Stomach (tissue), 8 donors: ENCODE measurements at regions not wholly inside any gene's neighbourhood (a gene's known extent, or its start where the extent isn't known, plus 50 kb on each side); places are given as distances from the start of the nearest gene placed in this dataset.

Source experiments
- DNase-seq, 2 donors: peaks; one replicate each; pipeline versions ENCODE4 v3.0.0 to v3.0.0-alpha.2; 2013 to 2019
- H3K27ac ChIP-seq, 5 donors: fragments of 200-600 bp in 4 of 5; sonication (generic) in 4 of 5; one replicate each; pipeline ENCODE4 v1.5.1; 2013 to 2019; ENCODE audit warnings: mild to moderate bottlenecking in 1 of 5, moderate library complexity in 1 of 5
- H3K27me3 ChIP-seq, 3 donors: fragments of 200-600 bp; sonication (generic); one replicate each; pipeline ENCODE4 v1.5.1; 2017 to 2019; ENCODE audit warnings: mixed run types in 1 of 3
- H3K36me3 ChIP-seq, 4 donors: fragments of 200-600 bp; sonication (generic); 1 replicate in 3 of 4; 2 replicates in 1 of 4; pipeline ENCODE4 v1.5.1; 2016 to 2019
- H3K4me1 ChIP-seq, 4 donors: fragments of 200-600 bp; sonication (generic); one replicate each; pipeline ENCODE4 v1.5.1; 2016 to 2019
- H3K4me3 ChIP-seq, 4 donors: fragments of 200-600 bp; sonication (generic) in 3 of 4; one replicate each; pipeline ENCODE4 v1.5.1; 2016 to 2019; ENCODE audit warnings: mild to moderate bottlenecking in 1 of 4
- H3K9me3 ChIP-seq, 4 donors: fragments of 200-600 bp; sonication (generic); one replicate each; pipeline ENCODE4 v1.5.1; 2016 to 2019
- EP300 ChIP-seq: sonication (generic); formaldehyde crosslinking; IDR thresholded peaks from one replicate; pipeline ENCODE4 v1.6.1; 2017; ENCODE audit warnings: antibody characterized with exemption
- POLR2A ChIP-seq, 4 donors: fragments of 450-650 bp; IDR thresholded peaks; one replicate each; pipeline ENCODE4 v1.6.1; 2016; ENCODE audit warnings: antibody characterized with exemption in 4 of 4, control low read depth in 2 of 4, mild to moderate bottlenecking in 1 of 4, moderate library complexity in 1 of 4
- POLR2AphosphoS5 ChIP-seq, 3 donors: sonication (generic); formaldehyde crosslinking; IDR thresholded peaks; one replicate each; pipeline ENCODE4 v1.6.1; 2016; ENCODE audit warnings: antibody characterized with exemption in 3 of 3
- WGBS, 5 donors: extraction: QIAGEN DNeasy Blood & Tissue Kit in 3 of 5; methylation state at CpG; one replicate each; pipeline versions ENCODE4 v1.1.5 to v1.1.7; 2013 to 2018; 5-methylcytosine and 5-hydroxymethylcytosine counted together
- intact Hi-C: fragments of 100-400 bp; cut with DNase I; formaldehyde crosslinking; loops from one replicate; pipeline ENCODE4 v1.15.1; 2023; ENCODE audit warnings: low total_unique reads
- TF ChIP-seq, protein P1 (sequence below), 7 experiments: fragments of 450-650 bp in 4 of 7; fragments of 200-600 bp in 3 of 7; sonication (generic) in 3 of 7; IDR thresholded peaks; one replicate each; pipeline ENCODE4 v1.5.1; 2016 to 2019; ENCODE audit warnings: antibody characterized with exemption in 7 of 7, control low read depth in 2 of 7, mild to moderate bottlenecking in 1 of 7
- donor health status: healthy with polysubstance abuse.
- donor health status: Bipolar disorder and iron deficiency.
- donor health status: healthy.

DNA sequence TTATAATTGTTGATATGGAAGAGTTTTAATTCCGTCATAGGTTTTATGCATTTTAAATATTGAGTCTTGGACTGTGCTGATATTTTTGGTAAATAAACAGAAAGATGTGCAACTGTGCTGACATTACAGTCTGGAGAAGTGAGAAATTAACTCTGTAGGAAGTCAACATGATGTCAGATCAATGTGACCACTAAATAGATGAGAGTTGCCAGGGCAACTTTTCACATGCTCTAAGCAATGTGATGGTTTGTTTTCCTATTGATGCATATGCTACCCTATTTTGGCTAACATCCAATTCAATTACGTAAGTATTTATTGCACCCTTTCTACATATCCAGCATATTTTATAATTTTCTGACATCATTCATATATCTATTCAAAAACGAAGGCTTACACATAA lies 1109.3 kb downstream of the TSN start:
- H3K27ac ChIP-seq, result no peak overlapping the region
- 77 to 87% (median 81%) methylated on average over 3 of the region's 3 CpGs for WGBS, 5 donors
- H3K4me3 ChIP-seq, result no peak overlapping the region
- no peak for TF ChIP-seq POLR2AphosphoS5 (IDR thresholded peaks at IDR 0.05)
- no peak for TF ChIP-seq POLR2A (IDR thresholded peaks at IDR 0.05)
- no peak for TF ChIP-seq EP300
- TF ChIP-seq, protein P1, sequence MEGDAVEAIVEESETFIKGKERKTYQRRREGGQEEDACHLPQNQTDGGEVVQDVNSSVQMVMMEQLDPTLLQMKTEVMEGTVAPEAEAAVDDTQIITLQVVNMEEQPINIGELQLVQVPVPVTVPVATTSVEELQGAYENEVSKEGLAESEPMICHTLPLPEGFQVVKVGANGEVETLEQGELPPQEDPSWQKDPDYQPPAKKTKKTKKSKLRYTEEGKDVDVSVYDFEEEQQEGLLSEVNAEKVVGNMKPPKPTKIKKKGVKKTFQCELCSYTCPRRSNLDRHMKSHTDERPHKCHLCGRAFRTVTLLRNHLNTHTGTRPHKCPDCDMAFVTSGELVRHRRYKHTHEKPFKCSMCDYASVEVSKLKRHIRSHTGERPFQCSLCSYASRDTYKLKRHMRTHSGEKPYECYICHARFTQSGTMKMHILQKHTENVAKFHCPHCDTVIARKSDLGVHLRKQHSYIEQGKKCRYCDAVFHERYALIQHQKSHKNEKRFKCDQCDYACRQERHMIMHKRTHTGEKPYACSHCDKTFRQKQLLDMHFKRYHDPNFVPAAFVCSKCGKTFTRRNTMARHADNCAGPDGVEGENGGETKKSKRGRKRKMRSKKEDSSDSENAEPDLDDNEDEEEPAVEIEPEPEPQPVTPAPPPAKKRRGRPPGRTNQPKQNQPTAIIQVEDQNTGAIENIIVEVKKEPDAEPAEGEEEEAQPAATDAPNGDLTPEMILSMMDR (IDR thresholded peaks at IDR 0.05), result no peak
- no peaks in the 10 kb centered on the region for H3K27me3 ChIP-seq
- no peaks in the 10 kb centered on the region for H3K9me3 ChIP-seq
- H3K36me3 ChIP-seq, result no peaks in the 10 kb centered on the region
- intact Hi-C loops, result no loop called here
- no peaks in the 10 kb centered on the region for H3K4me1 ChIP-seq
- DNase-seq, result peak in 1 of 2 donors; percentile 12

DNA sequence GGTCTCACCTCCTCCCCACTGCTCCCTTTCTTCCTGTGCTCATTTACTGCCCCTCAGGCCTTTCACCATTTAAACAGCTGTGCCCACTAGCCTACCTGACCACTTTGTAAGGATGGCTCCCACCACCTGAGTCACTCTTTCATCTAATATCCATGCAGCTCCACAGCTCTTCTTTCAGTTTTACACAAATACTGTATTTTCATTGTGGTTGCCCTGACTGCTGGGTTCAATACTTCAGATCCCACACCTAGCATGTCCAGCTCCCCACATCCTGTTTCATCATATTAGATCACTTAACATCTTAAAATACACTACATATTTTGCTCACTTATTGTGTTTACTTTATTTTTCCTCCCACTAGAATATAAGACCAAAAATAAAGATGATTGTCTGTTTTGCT lies 1110.6 kb downstream of the TSN start:
- no peaks in the 10 kb centered on the region for H3K9me3 ChIP-seq
- no peak for DNase-seq
- H3K4me1 ChIP-seq, result no peaks in the 10 kb centered on the region
- no peaks in the 10 kb centered on the region for H3K36me3 ChIP-seq
- TF ChIP-seq POLR2AphosphoS5 (IDR thresholded peaks at IDR 0.05) (no peak), POLR2A (IDR thresholded peaks at IDR 0.05) (no peak), EP300 (no peak)
- H3K27me3 ChIP-seq, result no peaks in the 10 kb centered on the region
- H3K4me3 ChIP-seq, result no peak overlapping the region
- H3K27ac ChIP-seq, result no peak overlapping the region
- intact Hi-C loops, result no loop called here

DNA sequence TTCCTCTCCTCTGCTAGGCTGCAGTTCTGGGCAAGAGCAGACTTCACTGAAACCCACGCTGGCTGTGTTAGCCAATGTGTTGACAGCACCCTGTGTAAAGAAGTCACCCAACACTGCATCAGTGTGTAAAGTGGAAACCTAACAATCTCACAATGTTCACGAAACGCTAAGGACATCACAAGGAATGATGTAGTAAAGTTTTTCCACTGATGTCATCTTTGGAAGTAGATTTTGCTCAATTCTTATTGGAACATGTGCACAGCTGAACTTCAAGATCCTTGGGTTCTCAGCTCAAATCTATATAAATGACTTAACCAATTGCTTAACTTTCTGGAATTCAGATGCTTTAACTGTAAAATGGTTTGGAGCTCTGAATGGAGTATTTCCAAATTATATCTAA lies 1112.5 kb downstream of the TSN start:
- Histone ChIP-seq H3K4me1 (no peaks in the 10 kb centered on the region), H3K27ac (no peak overlapping the region), H3K36me3 (no peaks in the 10 kb centered on the region), H3K27me3 (no peaks in the 10 kb centered on the region), H3K9me3 (no peaks in the 10 kb centered on the region), H3K4me3 (no peak overlapping the region)
- TF ChIP-seq, protein P1 (IDR thresholded peaks at IDR 0.05), result no peak
- TF ChIP-seq EP300 (no peak), POLR2AphosphoS5 (IDR thresholded peaks at IDR 0.05) (no peak), POLR2A (IDR thresholded peaks at IDR 0.05) (no peak)
- no peak for DNase-seq
- WGBS, 5 donors, result 48 to 74% (median 68%) methylated on average over 3 of the region's 3 CpGs
- intact Hi-C loops, result no loop called here

DNA sequence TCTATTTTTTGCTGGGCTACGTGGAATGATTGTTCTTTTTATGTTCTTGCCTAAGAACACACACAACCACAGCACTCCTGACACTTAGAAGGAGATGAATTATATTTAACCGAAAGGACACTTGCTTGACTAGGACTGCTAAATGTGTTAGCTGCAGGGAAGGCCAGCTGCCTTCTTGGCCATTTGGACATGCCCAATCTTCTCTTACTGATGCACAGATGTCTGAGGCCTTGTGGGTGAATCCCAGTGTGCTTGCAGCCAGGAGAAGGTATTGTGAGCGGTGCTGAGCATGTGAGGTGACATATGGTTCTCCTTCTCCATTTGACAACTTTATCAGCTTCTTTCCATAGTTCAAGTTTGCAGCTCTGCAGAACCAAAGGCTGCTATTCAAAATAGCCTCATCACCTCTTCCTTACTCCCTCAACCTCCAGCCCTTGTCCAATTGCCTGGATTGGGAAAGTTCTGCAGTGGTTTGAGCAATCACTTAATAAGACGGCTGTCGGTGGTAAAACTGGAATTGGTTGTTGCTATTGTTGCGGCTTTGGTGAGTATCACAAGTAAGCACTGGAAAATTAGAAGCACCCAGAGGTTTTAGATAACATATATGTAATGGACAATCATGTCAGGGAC lies 1113.3 kb downstream of the TSN start:
- WGBS, 5 donors, result 91 to 95% (median 91%) methylated on average over 6 of the region's 6 CpGs
- H3K9me3 ChIP-seq, result peaks cover 0 to 6% (median 0%) of the 10 kb centered on the region in 4 donors
- H3K4me1 ChIP-seq, result no peaks in the 10 kb centered on the region
- intact Hi-C loops, result no loop called here
- no peaks in the 10 kb centered on the region for H3K36me3 ChIP-seq
- no peak for TF ChIP-seq POLR2A (IDR thresholded peaks at IDR 0.05)
- TF ChIP-seq, protein P1 (IDR thresholded peaks at IDR 0.05), result no peak
- no peaks in the 10 kb centered on the region for H3K27me3 ChIP-seq
- no peak for DNase-seq
- no peak overlapping the region for H3K4me3 ChIP-seq
- H3K27ac ChIP-seq, result no peak overlapping the region

DNA sequence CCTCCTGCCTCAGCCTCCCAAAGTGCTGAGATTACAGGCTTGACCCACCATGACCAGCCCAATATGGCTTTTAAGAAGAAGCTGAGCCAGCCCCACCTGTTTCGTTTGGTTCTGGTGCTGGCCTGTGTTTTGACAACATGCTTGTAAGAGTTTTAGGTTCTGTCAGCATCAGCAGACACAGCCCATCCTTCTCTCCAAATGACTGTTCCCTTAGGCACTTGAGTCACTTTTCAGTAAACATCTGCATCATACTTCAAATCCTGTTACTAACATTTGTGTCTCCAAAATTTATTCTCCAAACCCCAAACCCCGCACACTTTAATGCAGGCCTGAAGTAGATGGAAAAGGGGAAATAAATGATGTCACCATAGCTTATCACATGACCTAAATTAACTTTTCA lies 1118.5 kb downstream of the TSN start:
- 61 to 83% (median 75%) methylated on average over 2 of the region's 2 CpGs for WGBS, 5 donors
- H3K27me3 ChIP-seq, result no peaks in the 10 kb centered on the region
- H3K9me3 ChIP-seq, result peaks cover 0 to 6% (median 0%) of the 10 kb centered on the region in 4 donors
- H3K4me3 ChIP-seq, result no peak overlapping the region
- H3K4me1 ChIP-seq, result no peaks in the 10 kb centered on the region
- H3K27ac ChIP-seq, result no peak overlapping the region
- H3K36me3 ChIP-seq, result no peaks in the 10 kb centered on the region
- intact Hi-C loops, result no loop called here
- TF ChIP-seq, protein P1 (IDR thresholded peaks at IDR 0.05), result no peak
- TF ChIP-seq EP300, result no peak
- no peak for DNase-seq
